Smooth muscle cell (in vitro differentiated cells): ENCODE measurements at regions not wholly inside any gene's neighbourhood (a gene's known extent, or its start where the extent isn't known, plus 50 kb on each side); places are given as distances from the start of the nearest gene placed in this dataset.

Experiments used
- DNase-seq: peaks from one replicate; lab custom pipeline; 2025; ENCODE audit not compliant: unreplicated experiment; lab: John Stamatoyannopoulos, UW
- H2AFZ ChIP-seq: fragments of 200-600 bp; sonication (generic); 2 replicates; pipeline ENCODE4 v1.6.0; 2016; ENCODE audit warnings: antibody characterized with exemption, low read depth, mild to moderate bottlenecking
- H3F3A ChIP-seq: fragments of 200-600 bp; sonication (generic); 2 replicates; pipeline ENCODE4 v1.6.0; 2017; ENCODE audit warnings: antibody characterized with exemption, low read depth
- H3K27ac ChIP-seq: fragments of 200-600 bp; sonication (generic); 2 replicates; pipeline ENCODE4 v1.5.1; 2016; ENCODE audit warnings: low read depth, mild to moderate bottlenecking
- H3K27me3 ChIP-seq: fragments of 200-600 bp; sonication (generic); 2 replicates; pipeline ENCODE4 v1.6.1; 2016; ENCODE audit warnings: low read depth, mild to moderate bottlenecking
- H3K36me3 ChIP-seq: fragments of 200-600 bp; sonication (generic); 2 replicates; pipeline ENCODE4 v1.5.1; 2016; ENCODE audit warnings: low read depth
- H3K4me1 ChIP-seq: fragments of 200-600 bp; sonication (generic); 2 replicates; pipeline ENCODE4 v1.5.1; 2016; ENCODE audit warnings: low read depth
- H3K4me2 ChIP-seq: fragments of 200-600 bp; sonication (generic); 2 replicates; pipeline ENCODE4 v1.6.0; 2016; ENCODE audit warnings: mild to moderate bottlenecking
- H3K4me3 ChIP-seq: fragments of 200-600 bp; sonication (generic); 2 replicates; pipeline ENCODE4 v1.5.1; 2016; ENCODE audit warnings: mild to moderate bottlenecking
- H3K79me2 ChIP-seq: fragments of 200-600 bp; sonication (generic); 2 replicates; pipeline ENCODE4 v1.6.0; 2016; ENCODE audit warnings: low read depth, mild to moderate bottlenecking
- H3K9ac ChIP-seq: fragments of 200-600 bp; sonication (generic); 2 replicates; pipeline ENCODE4 v1.6.0; 2016; ENCODE audit warnings: low read depth
- H3K9me3 ChIP-seq: fragments of 200-600 bp; sonication (generic); replicated peaks from 2 replicates; pipeline ENCODE4 v1.5.1; 2016; ENCODE audit warnings: low read depth
- H4K20me1 ChIP-seq: fragments of 200-600 bp; sonication (generic); 2 replicates; pipeline ENCODE4 v1.6.0; 2016; ENCODE audit warnings: low read depth
- WGBS: methylation state at CpG from one replicate; pipeline ENCODE4 v1.1.7; 2016; ENCODE audit warnings: low lambda C conversion rate; 5-methylcytosine and 5-hydroxymethylcytosine counted together
- TF ChIP-seq, protein P1 (sequence below): fragments of 200-600 bp; sonication (generic); IDR thresholded peaks from 2 replicates; pipeline ENCODE4 v1.5.1; 2017; ENCODE audit warnings: borderline replicate concordance, mild to moderate bottlenecking, antibody characterized with exemption; ENCODE audit not compliant: insufficient read depth, poor library complexity, severe bottlenecking

DNA sequence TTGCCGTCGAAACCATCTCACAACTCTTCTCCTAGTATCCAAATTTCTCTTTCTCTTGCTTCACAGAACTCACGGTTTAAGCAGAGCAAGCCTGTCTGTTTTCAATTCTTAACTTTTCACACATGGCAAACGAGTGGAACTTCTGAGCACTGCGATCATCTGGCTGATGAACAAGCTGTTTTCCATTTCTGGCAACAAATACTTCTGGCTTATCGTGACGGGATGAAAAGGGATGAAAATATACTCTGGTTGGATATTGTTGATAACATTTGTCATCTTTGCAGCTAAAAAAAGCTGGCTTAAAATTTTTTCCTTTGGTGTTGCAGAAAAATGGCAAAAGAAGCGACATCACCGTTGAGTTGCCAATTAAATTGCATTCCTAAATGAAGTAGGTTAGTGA is 515.2 kb upstream of the JARID2 start:
- H2AFZ ChIP-seq, result no peak overlapping the region
- 37% methylated on average over 9 of the region's 9 CpGs for WGBS

DNA sequence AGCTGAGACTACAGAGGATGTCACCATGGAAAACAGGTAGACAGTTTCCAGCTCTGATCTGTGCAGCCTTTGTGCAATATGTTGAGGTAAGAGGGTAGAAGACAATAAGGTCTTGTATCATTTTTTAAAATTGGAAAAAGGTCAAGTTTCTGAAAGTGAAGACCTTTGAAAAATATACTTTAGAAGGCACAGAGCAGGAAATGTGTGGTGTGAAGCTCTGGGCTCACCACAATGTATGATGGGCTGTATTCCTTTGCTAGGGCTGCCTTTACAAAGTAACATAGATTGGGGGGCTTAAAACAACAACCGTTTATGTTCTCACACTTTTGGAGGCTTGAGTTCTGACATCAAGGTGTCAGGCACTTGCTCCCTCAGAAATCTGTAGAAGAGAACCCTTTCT is 514.3 kb upstream of the JARID2 start:
- Histone ChIP-seq H3K4me3 (no peak overlapping the region), H3K4me1 (peaks cover 16% of the 10 kb centered on the region), H3K9me3 (no peaks in the 10 kb centered on the region), H2AFZ (no peak overlapping the region), H3K27ac (peak overlapping the region; percentile 88), H3K79me2 (no peaks in the 10 kb centered on the region), H3K9ac (no peak overlapping the region), H3K27me3 (no peaks in the 10 kb centered on the region), H3K36me3 (no peaks in the 10 kb centered on the region), H3F3A (peaks cover 7% of the 10 kb centered on the region), H4K20me1 (no peaks in the 10 kb centered on the region), H3K4me2 (no peak overlapping the region)
- WGBS, result 88% methylated on average over 1 of the region's 1 CpG
- no peak for DNase-seq
- TF ChIP-seq, protein P1, sequence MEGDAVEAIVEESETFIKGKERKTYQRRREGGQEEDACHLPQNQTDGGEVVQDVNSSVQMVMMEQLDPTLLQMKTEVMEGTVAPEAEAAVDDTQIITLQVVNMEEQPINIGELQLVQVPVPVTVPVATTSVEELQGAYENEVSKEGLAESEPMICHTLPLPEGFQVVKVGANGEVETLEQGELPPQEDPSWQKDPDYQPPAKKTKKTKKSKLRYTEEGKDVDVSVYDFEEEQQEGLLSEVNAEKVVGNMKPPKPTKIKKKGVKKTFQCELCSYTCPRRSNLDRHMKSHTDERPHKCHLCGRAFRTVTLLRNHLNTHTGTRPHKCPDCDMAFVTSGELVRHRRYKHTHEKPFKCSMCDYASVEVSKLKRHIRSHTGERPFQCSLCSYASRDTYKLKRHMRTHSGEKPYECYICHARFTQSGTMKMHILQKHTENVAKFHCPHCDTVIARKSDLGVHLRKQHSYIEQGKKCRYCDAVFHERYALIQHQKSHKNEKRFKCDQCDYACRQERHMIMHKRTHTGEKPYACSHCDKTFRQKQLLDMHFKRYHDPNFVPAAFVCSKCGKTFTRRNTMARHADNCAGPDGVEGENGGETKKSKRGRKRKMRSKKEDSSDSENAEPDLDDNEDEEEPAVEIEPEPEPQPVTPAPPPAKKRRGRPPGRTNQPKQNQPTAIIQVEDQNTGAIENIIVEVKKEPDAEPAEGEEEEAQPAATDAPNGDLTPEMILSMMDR, result no peak

More for the DNA sequence above, 515.2 kb upstream of the JARID2 start:
- no peak overlapping the region for H3K4me3 ChIP-seq
- H3K9ac ChIP-seq, result no peak overlapping the region
- peak overlapping the region; percentile 18 for H3K4me2 ChIP-seq
- H3K36me3 ChIP-seq, result no peaks in the 10 kb centered on the region
- H3F3A ChIP-seq, result peaks cover 7% of the 10 kb centered on the region
- no peaks in the 10 kb centered on the region for H3K9me3 ChIP-seq
- TF ChIP-seq, protein P1, result no peak
- no peaks in the 10 kb centered on the region for H4K20me1 ChIP-seq
- no peaks in the 10 kb centered on the region for H3K79me2 ChIP-seq
- DNase-seq, result no peak
- peaks cover 16% of the 10 kb centered on the region for H3K4me1 ChIP-seq
- no peaks in the 10 kb centered on the region for H3K27me3 ChIP-seq
- H3K27ac ChIP-seq, result peak overlapping the region; percentile 43

DNA sequence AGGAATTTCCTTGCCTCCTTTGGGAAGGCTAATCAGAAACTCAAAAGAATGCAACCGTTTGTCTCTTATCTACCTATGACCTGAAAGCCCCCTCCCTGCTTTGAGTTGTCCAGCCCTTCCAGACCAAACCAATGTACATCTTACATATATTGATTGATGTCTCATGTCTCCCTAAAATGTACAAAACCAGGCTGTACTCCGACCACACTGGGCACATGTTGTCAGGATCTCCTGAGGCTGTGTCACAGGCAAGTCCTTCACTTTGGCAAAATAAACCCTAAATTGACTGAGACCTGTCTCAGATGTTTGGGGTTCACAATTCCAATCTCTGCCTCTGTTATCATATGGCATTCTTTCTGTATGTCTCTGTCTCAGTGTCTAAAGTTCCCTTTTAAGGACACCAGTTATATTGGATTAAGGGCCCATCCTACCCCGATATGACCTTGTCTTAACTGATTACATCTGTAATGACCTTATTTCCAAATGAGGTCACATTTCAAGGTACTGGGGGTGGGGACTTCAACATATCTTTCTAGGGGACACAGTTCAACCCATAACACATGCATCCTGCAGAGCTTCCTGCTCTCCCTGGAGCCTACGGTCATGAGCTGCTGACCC is 513.5 kb upstream of the JARID2 start:
- peak overlapping the region; percentile 70 for H3K9ac ChIP-seq
- no peaks in the 10 kb centered on the region for H3K36me3 ChIP-seq
- peaks cover 7% of the 10 kb centered on the region for H3F3A ChIP-seq
- H3K4me1 ChIP-seq, result peaks cover 16% of the 10 kb centered on the region
- H3K27me3 ChIP-seq, result no peaks in the 10 kb centered on the region
- H3K79me2 ChIP-seq, result no peaks in the 10 kb centered on the region
- no peaks in the 10 kb centered on the region for H3K9me3 ChIP-seq
- DNase-seq, result no peak
- TF ChIP-seq, protein P1, result no peak
- H4K20me1 ChIP-seq, result no peaks in the 10 kb centered on the region
- no peak overlapping the region for H3K4me3 ChIP-seq
- peak overlapping the region; percentile 88 for H3K27ac ChIP-seq
- H2AFZ ChIP-seq, result no peak overlapping the region
- WGBS, result 49% methylated on average over 4 of the region's 4 CpGs
- peak overlapping the region; percentile 5 for H3K4me2 ChIP-seq
